ENCODE measurements at regions not wholly inside any gene's neighbourhood (a gene's known extent, or its start where the extent isn't known, plus 50 kb on each side); places are given as distances from the start of the nearest gene placed in this dataset.

GRCh38 chr1:57989877-57990276 is 556.6 kb downstream of the OMA1 start:
- Histone ChIP-seq H3K9me3 (no peaks in the 10 kb centered on the region), H3K27ac (no peak overlapping the region), H3K36me3 (no peaks in the 10 kb centered on the region), H3K4me1 (no peaks in the 10 kb centered on the region), H3K27me3 (no peaks in the 10 kb centered on the region), H3K4me3 (no peak overlapping the region)
- no peak for DNase-seq
- TF ChIP-seq POLR2A (IDR thresholded peaks at IDR 0.05) = no peak
- no peak for TF ChIP-seq CTCF (IDR thresholded peaks at IDR 0.05)

GRCh38 chr1:57987523-57987922 is 559.0 kb downstream of the OMA1 start:
- TF ChIP-seq POLR2A (IDR thresholded peaks at IDR 0.05) = no peak
- TF ChIP-seq CTCF (IDR thresholded peaks at IDR 0.05) = no peak
- Histone ChIP-seq H3K36me3 (no peaks in the 10 kb centered on the region), H3K4me1 (no peaks in the 10 kb centered on the region), H3K27me3 (no peaks in the 10 kb centered on the region), H3K9me3 (no peaks in the 10 kb centered on the region), H3K27ac (no peak overlapping the region), H3K4me3 (no peak overlapping the region)
- no peak for DNase-seq

- H3K27me3 ChIP-seq = no peaks in the 10 kb centered on the region
- no peaks in the 10 kb centered on the region for H3K36me3 ChIP-seq
- H3K27ac ChIP-seq = no peak overlapping the region
- DNase-seq = no peak
- TF ChIP-seq POLR2A (IDR thresholded peaks at IDR 0.05) (no peak), CTCF (IDR thresholded peaks at IDR 0.05) (no peak)
- H3K9me3 ChIP-seq = no peaks in the 10 kb centered on the region
- H3K4me3 ChIP-seq = no peak overlapping the region
- no peaks in the 10 kb centered on the region for H3K4me1 ChIP-seq
These were observed 560.1 kb downstream of the OMA1 start for GRCh38 chr1:57986432-57986831.

GRCh38 chr1:57984277-57984676 is 560.4 kb upstream of the DAB1 start:
- Histone ChIP-seq H3K4me1 (no peaks in the 10 kb centered on the region), H3K36me3 (no peaks in the 10 kb centered on the region), H3K27ac (no peak overlapping the region), H3K4me3 (no peak overlapping the region), H3K9me3 (no peaks in the 10 kb centered on the region), H3K27me3 (no peaks in the 10 kb centered on the region)
- no peak for DNase-seq
- TF ChIP-seq POLR2A (IDR thresholded peaks at IDR 0.05) (no peak), CTCF (IDR thresholded peaks at IDR 0.05) (no peak)

- no peaks in the 10 kb centered on the region for H3K9me3 ChIP-seq
- TF ChIP-seq POLR2A (IDR thresholded peaks at IDR 0.05) (no peak), CTCF (IDR thresholded peaks at IDR 0.05) (no peak)
- no peaks in the 10 kb centered on the region for H3K36me3 ChIP-seq
- no peaks in the 10 kb centered on the region for H3K4me1 ChIP-seq
- H3K27ac ChIP-seq = no peak overlapping the region
- no peaks in the 10 kb centered on the region for H3K27me3 ChIP-seq
- H3K4me3 ChIP-seq = no peak overlapping the region
- no peak for DNase-seq
These were observed 559.6 kb upstream of the DAB1 start for GRCh38 chr1:57983441-57983840.

- H3K4me3 ChIP-seq = no peak overlapping the region
- no peaks in the 10 kb centered on the region for H3K27me3 ChIP-seq
- no peaks in the 10 kb centered on the region for H3K4me1 ChIP-seq
- DNase-seq = no peak
- no peak overlapping the region for H3K27ac ChIP-seq
- no peaks in the 10 kb centered on the region for H3K9me3 ChIP-seq
- no peaks in the 10 kb centered on the region for H3K36me3 ChIP-seq
- TF ChIP-seq CTCF (IDR thresholded peaks at IDR 0.05) (no peak), POLR2A (IDR thresholded peaks at IDR 0.05) (no peak)
These were observed 559.0 kb upstream of the DAB1 start for GRCh38 chr1:57982852-57983251.

Data from Peyer's patch (tissue), 4 donors.